GM11168 (cell line): ENCODE measurements at regions not wholly inside any gene's neighbourhood (a gene's known extent, or its start where the extent isn't known, plus 50 kb on each side); places are given as distances from the start of the nearest gene placed in this dataset.

Experiments used
- in situ Hi-C: fragments of 300-500 bp; cut with MboI; formaldehyde crosslinking; loops from one replicate; pipeline ENCODE4 v1.12.0; 2022; ENCODE audit warnings: low sequenced_read_pairs; ENCODE audit not compliant: unreplicated experiment

DNA sequence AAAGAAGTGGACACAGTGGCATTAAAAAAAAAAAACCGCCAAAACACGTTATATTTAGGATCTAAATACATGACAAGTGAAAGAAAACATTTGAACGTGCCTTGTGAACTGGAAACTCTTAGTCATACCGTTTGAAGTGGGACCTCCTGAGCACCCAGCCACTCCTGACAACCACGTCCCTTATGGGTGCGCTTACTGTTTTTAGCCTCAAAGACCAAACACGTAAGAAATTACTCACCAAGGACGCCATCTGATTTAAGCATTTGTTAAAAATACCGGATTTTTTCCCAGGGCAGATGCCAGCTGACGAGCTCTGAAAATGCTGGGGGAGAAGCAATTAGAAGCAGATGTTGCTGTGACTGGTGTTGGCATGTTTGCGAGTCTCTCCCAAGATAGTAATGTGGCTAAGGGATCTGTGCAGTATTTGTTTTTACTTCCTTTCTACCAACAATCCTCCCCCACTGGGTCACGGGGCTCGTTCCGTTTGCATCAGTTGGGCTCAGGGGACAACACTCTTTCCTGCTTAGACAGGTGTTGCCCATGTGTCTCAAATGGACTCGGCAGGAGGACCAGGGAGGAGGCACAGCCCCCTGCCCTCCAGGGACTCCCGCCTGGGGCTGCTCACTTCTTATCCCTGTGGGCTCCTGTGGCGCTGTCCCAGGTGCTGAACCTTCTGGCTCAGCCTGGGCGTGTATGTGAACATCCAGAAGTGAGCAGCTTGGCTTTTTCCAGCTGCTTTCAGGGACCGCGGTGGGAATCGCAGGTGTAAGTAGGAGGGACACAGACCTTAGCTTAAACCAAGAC, 101.0 kb downstream of the BEGAIN start:
- in situ Hi-C loops: no loop called here
